HG03025 (cell line): ENCODE measurements at regions not wholly inside any gene's neighbourhood (a gene's known extent, or its start where the extent isn't known, plus 50 kb on each side); places are given as distances from the start of the nearest gene placed in this dataset.

ENCODE experiments used
- ATAC-seq: cut with Tn5 transposase; IDR thresholded peaks from one replicate; pipeline ENCODE4 v1.9.1; 2021; ENCODE audit warnings: mild to moderate bottlenecking, moderate library complexity; ENCODE audit not compliant: unreplicated experiment, low FRiP score

DNA sequence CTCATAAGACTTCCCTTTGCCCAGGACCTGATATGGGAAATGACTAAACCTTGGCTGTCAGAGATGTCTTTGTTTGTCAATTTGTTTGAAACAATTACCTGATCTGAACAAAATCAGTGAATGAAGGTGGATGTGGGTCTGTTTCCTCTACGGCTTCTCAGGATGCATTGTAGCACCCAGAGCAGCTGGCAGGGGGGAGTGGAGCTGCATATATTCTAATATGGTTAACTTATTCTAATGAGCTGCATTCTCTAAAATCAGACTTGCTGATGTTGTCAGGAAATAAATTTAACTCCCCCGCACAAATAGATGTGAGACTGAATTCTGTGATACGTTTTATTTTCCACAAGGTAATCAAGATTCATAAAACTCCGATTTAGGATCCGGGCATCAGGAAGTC is 665.4 kb downstream of the MAT2B start:
- ATAC-seq, result no peak

DNA sequence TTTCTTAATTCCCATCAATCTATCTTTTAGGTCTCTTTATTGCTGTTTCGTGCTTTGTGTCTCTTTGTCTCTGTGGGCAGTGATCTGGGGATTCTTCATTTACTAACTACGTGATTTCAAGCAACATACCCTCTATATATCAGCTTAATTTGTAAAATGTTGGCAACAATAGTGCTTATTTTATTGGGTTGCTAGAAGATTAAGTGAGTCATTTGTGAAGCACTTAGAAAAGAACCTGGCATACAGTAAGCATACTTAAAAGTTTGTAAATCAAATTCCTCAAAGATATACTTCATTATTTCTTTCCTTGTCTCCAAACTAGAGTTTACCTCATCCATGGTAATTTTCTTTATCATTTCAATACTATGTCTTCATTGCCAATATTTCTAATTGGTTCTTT is 669.7 kb downstream of the MAT2B start:
- no peak for ATAC-seq

DNA sequence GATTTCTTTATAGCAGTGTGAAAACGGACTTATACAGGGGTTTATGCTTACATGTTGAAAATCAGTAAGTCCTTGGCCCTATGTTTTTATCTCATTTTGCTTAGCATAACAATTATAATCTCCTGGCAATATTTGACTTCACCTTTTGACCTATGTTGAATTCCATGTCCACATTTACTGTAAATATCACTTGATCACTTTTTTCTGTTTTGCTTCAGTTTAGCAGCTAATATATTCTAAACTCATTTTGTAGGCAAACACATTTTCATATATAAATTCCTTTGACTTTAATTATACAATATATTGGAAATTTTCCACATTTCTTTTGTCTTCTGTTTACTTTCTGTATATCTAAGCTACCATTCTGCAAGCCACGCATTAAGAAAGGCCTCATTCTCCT is 674.0 kb downstream of the MAT2B start:
- ATAC-seq, result no peak

DNA sequence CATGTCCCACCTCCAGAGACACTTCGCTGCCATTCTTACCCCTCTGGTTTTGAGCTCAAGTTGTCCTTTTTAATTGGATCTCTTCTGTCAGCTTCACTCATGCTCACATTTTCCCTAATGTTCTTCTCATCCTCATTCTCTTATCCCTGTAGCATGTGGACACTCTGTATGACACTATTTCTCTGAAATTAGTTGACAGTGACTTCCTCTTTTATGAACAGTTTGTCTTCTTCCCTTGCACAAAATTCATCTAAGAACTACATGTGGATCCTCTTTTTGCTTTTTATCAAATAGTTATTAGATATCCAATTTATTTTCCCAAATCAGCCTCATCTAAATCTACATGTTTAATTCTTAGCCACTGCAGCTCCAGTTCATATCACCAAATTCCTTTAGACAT is 676.2 kb downstream of the MAT2B start:
- ATAC-seq, result no peak

DNA sequence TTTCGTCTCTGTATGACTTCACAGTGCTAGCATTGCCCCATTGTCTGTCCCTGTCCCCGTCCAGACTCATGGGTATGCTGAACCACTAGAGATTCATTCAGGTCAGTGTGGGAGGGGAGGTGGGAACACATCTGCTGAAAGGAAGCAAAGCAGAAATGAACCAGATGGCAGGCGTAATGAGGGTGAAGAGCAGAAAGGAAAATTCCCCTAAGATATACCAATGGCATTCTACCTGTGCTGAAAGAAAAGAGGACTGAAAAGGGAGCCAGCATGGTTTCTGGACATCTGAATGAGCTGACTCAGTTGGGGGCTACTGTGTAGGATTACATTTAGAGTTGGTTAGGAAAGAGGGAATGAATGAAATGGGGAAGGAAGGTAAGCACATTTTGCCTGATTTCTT is 678.7 kb downstream of the MAT2B start:
- ATAC-seq, result no peak

DNA sequence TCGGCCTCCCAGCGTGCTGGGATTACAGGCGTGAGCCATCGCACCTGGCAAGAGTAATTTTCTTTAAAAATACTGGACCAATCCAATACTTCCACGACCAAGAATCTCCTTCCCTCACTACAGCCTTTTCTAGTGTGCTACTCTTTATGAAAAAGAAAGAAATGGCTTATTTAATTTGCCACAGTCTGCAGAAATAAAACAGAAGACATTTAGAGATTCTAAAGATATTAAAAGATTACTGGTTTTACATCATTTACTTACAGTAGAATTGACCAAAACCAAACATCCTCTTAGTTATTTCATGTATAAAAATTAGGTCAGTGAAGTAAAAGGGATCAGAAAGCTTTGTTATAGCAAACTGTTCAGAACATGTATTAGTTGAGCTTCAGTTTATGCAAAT is 679.6 kb downstream of the MAT2B start:
- ATAC-seq, result no peak

DNA sequence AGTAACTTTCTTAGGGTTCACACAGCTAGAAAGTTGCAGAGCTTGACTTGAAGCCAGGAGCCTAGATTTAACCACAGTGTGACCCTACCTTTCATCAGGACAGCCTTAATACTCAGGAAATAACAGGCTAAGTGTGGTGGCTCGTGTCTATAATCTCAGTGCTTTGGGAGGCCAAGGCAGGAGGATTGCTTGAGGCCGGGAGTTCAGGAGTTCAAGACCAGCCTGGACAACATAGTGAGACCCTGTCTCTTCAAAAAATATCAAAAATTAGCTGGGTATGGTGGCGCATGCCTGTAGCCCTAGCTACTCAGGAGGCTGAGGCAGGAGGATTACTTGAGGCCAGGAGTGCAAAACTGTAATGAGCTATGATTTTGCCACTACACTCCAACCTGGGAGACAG is 681.1 kb downstream of the MAT2B start:
- ATAC-seq, result no peak

DNA sequence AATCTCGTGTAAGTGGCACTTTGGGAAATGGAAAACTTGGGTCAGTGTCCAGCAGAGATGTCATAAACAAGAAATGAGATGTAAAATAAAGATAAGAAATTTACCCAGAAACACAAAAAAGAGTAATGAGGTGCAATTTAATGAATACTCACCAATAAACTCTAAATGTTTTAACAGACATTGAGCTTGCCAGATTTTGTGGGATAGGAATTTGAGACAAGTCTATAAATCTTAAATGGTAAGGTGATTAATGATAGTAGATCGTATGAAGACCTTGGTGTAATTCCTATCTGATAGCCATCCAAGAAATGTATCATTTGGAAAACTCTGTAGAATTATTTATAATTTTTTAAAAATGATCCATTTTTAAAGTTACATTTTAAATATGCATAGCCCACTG is 682.4 kb downstream of the MAT2B start:
- ATAC-seq, result no peak

DNA sequence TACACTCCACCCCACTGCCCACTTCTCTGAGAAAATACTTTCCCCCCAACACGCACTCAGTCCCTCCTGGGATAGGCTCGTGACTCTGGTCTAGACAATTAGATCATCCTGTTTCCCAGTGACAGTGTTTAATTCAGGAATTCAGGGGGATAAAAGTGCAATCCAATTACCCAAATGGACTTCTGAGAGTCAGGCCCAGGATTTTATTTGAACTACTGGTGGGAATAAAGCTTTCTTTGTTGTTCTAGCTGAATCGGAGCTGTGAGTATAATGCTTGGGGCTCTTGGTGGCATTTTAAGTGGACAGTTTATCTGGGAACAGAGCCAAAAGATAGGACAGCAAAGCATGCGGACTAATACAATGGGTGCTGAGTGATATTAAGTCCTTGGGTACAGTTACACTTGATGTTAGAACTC is 683.3 kb downstream of the MAT2B start:
- ATAC-seq, result no peak

DNA sequence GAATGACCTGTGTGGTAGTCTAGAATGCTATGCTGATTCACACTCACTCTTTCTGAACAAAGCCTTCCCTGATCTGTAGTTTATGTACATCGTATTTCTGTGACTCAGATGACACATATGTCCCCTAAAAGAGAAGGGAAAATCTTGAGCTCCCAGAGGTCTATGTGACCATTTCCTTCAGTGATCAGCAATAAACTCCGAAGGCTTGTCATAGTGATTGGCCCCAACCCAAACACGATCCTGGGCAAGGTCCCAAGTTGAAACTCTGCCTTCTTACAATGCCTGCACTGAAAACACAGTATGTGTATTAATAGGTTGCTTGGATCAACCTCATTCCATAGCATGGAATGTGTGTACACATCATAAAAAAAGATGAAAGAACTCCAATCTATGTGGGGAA is 685.8 kb downstream of the MAT2B start:
- ATAC-seq, result no peak

DNA sequence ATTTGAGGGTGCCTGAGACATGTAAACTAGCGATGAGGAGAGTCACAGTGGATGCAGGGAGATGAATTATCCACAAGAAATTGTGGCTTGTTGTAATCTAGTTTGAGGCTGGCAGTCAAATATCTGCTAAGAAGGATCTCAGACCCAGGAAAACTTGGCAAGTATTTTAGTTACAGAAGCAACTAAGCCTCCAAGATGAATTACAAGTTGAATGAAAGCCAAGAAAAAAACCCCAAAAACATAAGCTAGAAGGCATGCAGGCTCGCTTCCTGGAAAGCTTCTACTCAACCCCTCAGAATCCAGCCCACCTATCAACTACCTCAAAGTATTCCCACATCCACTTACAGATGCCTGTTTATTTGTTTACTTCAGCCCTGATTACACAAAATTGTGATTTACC is 696.9 kb downstream of the MAT2B start:
- no peak for ATAC-seq

DNA sequence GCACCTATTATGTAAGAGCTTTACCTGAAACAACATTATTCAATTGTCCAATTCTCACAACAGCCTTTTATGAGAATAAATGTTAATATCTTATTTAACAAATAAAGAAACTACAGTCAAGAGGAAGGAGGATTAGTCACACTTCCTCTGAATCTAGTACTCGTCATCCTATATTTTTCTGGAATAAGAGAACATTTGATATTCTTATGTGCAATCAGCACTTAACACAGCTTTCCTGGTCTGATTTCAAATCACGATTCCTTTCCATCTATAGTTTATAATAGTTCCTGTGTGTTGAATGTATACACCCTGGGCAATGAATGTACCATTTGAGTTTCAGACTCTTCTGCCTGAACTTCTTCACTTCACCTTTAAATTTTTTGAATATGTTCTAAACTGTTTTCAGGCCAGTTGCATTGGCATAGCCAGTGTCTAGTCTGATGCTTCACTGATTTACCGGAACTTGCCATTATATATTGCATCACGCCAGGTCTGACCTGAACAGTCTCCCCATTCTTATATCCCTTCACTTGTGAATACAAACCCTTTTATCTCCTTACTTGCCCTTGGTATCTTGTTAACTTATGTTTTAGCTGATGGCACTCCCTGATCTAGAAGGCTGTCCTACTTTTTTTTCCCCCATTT is 698.3 kb downstream of the MAT2B start:
- ATAC-seq, result no peak

DNA sequence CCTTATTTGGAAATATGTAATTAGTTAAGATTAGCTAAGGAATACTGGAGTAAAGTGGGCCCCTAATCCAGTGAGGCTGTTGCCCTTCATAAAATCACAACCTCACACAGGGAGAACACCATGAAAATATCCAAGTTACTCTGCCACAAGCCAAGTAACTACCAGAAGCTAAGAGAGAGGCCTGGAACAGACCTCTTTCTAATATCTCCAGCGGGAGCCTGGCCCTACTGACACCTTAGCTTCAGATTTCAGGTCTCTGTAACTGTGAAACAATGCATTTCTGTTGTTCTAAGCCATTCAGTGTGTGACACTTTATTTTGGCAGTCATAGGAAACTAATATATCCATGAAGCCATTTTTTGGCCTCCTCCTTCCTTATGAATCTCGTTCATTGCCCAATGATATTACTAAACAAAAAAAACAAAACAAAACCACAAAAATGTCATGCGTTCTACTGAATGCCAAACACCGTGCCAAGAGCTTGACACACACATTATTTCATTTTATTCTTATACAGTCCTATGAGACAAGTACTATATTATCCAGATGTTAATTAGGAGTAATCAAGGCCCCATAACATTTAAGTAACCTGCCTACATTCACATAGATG is 699.0 kb downstream of the MAT2B start:
- ATAC-seq, result no peak

DNA sequence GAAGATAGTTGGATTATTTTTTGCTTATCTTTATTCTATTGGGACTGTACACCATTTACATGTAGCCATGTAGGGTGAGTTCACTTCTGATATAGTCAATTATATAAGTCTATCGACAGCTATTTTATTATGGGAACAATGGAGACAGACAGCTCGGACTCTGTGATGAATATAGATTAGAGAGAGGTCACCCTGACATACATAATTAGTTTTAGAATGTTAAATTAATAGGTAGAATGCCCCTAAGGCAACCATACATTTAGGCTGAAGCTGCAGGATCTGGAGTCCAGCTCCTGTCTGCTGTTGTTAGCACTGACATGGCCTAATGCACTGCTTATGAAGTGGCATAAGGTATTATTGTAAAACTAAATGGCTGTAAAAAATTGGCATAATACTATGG is 700.8 kb downstream of the MAT2B start:
- no peak for ATAC-seq

DNA sequence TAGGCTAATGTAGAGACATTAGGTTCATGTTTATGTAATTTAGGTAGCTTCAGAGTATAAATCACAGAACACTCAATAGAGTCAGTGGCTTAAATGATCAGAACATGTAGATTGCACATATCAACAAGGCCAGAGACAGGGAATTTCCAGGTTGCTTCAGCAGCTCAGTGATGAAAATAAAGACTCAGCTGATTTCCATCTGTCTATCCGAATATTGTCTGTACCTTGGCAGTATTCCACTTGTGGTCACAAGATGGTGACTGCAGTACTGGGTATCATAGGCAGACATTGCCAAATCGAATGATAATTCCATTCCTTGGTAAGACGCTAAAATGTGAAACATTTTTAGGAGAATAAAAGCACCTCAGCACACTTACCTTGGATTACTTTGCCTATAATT is 702.2 kb downstream of the MAT2B start:
- no peak for ATAC-seq

DNA sequence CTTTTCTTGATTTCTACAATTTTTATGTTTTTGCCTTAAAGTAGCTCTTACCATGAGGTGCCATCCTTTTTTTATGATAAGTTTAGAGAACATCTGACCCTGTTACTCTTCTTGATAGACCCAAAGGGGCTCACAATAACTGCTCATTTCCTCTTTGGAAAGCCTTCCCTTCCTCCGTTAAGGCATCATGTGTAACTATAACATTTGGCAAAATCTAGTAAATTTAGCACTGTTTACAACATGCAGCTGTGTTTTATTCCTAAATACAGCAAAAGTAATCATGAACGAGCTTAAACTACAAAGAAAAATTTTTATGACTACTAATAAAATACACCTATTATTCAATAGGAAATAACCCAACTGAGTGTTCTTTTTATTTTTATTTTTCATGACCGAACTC is 705.1 kb downstream of the MAT2B start:
- ATAC-seq, result no peak

DNA sequence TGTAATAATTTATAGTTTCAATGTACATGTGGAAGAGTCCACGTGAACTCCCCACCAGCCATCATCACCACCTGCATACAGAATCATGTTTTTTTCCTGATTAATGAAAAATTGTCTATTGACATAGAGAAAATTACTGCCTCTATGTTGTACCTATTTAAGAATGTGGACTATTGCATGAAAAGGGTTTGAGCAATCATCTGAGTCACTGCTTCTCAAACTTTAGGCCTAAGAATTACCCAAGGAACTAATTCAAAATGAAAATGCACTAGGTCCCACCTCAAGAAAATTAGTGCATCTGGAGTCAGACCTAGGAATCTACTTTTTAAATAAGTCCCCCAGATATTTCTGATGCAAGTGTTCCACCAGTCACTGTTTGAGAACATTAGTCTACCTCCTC is 709.3 kb downstream of the MAT2B start:
- ATAC-seq, result no peak

DNA sequence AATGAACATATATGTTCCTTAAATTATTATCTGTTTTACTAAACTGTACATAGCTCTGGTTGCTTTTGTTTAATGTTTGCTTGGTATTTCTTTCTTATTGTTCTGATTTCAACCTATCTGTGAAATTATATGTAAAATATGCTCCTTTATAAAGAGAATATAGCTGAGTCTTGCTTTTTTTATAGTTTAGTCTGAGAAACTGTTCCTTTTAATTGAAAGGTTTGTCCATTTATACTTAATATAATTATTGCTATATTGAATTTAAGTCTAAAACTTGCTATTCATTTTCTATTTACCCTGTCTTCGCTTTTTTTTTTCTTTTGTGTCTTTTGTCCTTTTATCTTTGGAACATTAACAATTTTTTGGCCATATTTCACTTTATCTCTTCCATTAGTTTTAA is 712.0 kb downstream of the MAT2B start:
- ATAC-seq, result no peak

DNA sequence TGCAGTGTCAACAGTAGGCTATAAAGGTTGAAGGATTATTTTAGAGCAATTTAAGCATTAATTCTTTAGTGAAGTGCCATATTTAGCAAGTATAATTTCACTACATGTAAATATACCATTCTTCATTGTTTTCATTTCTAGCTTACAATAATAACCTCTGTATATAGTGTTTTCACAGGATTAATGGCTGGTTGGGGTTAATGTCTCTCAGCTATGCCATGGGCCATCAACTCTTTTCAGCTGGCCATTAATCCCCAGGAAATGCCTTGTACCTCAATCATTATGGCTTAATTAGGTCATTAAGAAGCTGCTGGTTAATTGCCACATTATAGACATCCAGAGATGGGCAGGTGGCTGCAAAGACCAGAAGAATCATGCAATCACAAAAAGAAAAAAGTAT is 715.1 kb downstream of the MAT2B start:
- ATAC-seq, result no peak

DNA sequence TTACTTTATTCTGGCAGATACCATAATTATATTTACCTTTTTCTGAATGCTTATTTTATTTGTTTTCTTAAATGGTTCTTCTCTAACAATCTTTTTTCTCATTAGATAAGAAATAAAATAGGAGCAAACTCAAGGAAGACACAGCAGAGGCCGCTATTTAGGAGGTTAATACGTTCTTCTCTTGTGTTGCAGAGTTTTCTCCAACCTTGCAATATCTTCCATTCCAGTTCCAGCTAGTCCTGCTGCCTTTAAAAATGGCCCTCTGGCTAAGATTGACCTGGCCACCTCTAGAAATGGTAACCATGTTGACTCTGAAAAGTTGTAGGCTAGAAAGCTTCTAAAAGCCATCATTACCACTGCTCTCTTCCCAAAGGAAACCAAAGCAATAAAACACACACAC is 718.8 kb downstream of the MAT2B start:
- no peak for ATAC-seq

DNA sequence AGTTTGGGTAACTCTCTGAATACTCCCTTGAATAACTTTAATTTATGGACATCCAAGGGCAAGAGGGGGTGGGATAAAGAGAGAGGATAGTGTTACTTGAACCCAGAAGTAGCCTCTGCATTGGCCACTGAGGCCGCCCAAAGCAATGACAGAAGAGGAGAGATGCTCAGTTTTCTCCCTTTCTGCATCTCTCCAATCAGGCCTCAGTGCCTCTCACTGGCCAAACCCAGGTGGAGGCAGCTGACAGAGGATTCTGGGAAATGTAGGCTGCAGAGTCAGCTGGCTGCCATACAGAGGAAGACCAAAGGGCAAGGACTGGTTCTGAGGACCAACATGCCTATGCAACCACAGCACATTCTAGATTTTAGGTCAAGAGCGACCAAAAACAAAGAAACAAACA is 719.4 kb downstream of the MAT2B start:
- no peak for ATAC-seq

DNA sequence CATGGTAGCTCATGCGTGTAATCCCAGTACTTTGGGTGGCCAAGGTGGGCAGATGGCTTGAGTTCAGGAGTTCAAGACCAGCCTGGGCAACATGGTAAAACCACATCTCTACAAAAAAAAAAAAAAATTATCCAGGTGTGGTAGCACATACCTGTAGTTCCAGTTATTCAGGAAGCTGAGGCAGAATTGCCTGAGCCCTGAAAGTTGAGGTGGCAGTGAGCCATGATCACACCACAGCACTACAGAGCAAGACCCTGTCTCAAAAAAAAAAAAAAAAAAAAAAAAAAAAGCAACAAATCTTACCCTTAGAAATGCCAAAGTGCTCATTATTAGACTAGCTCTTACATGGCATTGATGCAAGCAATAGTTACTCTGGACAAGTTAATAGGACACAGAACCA is 724.9 kb downstream of the MAT2B start:
- ATAC-seq, result no peak

DNA sequence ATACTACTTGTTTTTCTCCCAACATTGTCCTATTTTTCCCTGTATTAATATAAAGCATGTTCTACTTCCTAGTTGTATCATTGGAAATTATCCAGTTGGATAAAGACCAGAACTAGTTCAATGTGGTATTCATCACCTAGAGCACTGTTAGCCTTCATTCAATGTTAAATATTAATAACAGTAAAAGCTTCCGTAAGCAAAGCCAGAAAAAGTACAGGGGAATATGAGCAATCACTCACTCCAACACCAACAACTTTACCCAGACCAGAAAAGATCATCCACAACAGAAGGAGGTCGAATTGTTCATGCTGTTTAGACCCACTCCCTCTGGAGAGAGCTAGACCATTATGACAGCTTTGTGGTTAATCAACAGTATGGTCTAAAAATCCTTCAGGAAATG is 728.4 kb downstream of the MAT2B start:
- ATAC-seq, result no peak
